HepG2 (cell line): ENCODE measurements at regions not wholly inside any gene's neighbourhood (a gene's known extent, or its start where the extent isn't known, plus 50 kb on each side); places are given as distances from the start of the nearest gene placed in this dataset.

Source experiments
- ATAC-seq: fragments of 200-7000 bp; cut with Tn5 transposase; 3 replicates; pipeline ENCODE4 v1.9.1; 2020; ENCODE audit warnings: mild to moderate bottlenecking, moderate library complexity
- BruUV-seq: library from RNA; stranded (reverse); fragments of 400-500 nt; replicated peaks from 2 replicates; lab custom pipeline; 2021; lab: Mats Ljungman, UMichigan
- CTCF ChIA-PET: fragments of 300-600 bp; formaldehyde crosslinking; extraction: SDS; loops from one replicate; lab custom pipeline; 2021; ENCODE audit warnings: low total read pairs, inconsistent platforms, low intra/inter-chr PET ratio; lab: Yijun Ruan, JAX
- POLR2A ChIA-PET: fragments of 350-600 bp; sonication (Branson Sonifier 250); formaldehyde crosslinking; loops from one replicate; lab custom pipeline; 2020; ENCODE audit warnings: antibody characterized with exemption, inconsistent platforms; lab: Yijun Ruan, JAX
- DNase-seq: peaks from one replicate; pipeline ENCODE4 v3.0.0-alpha.2; 2015; ENCODE audit warnings: low spot score
- FAIRE-seq: peaks from 3 replicates; lab custom pipeline; 2011; peaks lifted over from hg19 to GRCh38; lab: Jason Lieb, UNC
- H2AFZ ChIP-seq: one replicate; pipeline ENCODE4 v1.6.1; 2011; ENCODE audit warnings: low read length, inconsistent platforms
- H3K27ac ChIP-seq: fragments of 300-600 bp; 3 replicates; pipeline ENCODE4 v1.8.0; 2011; ENCODE audit warnings: mixed run types, mild to moderate bottlenecking, mixed read lengths, low read length, inconsistent platforms; ENCODE audit not compliant: insufficient read depth; ENCODE audit errors: extremely low read length
- H3K27me3 ChIP-seq, 2 experiments: fragments of 200-600 bp in 1 of 2; 2 replicates in 1 of 2; 3 replicates in 1 of 2; pipeline versions ENCODE4 v1.6.0 to v1.8.0; 2011; ENCODE audit warnings: low read length in 2 of 2, mild to moderate bottlenecking in 2 of 2, moderate library complexity in 2 of 2, inconsistent platforms in 1 of 2; ENCODE audit not compliant: insufficient read depth in 2 of 2, control insufficient read depth in 1 of 2
- H3K36me3 ChIP-seq, 2 experiments: fragments of 200-600 bp in 1 of 2; replicated peaks in 1 of 2; 2 replicates in 1 of 2; 3 replicates in 1 of 2; pipeline versions ENCODE4 v1.5.1 to v1.8.0; 2011; ENCODE audit warnings: low read length in 2 of 2, inconsistent platforms in 1 of 2; ENCODE audit not compliant: insufficient read depth in 2 of 2, control insufficient read depth in 1 of 2
- H3K4me1 ChIP-seq: 2 replicates; pipeline ENCODE4 v1.5.1; 2012; ENCODE audit warnings: low read length, inconsistent platforms; ENCODE audit not compliant: insufficient read depth
- H3K4me2 ChIP-seq: 2 replicates; pipeline ENCODE4 v1.6.0; 2011; ENCODE audit warnings: low read depth, low read length, inconsistent platforms
- H3K4me3 ChIP-seq, 3 experiments: fragments of 200-600 bp in 1 of 3; sonication (generic), shearing (Covaris generic) in 1 of 3; replicated peaks in 1 of 3; 2 replicates each; pipeline ENCODE4 v1.5.1; 2011 to 2016; ENCODE audit warnings: low read length in 3 of 3, inconsistent platforms in 2 of 3, low read depth in 2 of 3, mild to moderate bottlenecking in 2 of 3, control low read depth in 1 of 3, mixed read lengths in 1 of 3; ENCODE audit not compliant: insufficient read depth in 1 of 3
- H3K79me2 ChIP-seq: one replicate; pipeline ENCODE4 v1.6.1; 2011; ENCODE audit warnings: low read length, inconsistent platforms; ENCODE audit not compliant: insufficient read depth
- H3K9ac ChIP-seq: 2 replicates; pipeline ENCODE4 v1.6.0; 2011; ENCODE audit warnings: mild to moderate bottlenecking, low read depth, low read length, inconsistent platforms; ENCODE audit not compliant: insufficient read depth
- H3K9me3 ChIP-seq: 2 replicates; pipeline ENCODE4 v1.5.1; 2012; ENCODE audit warnings: mild to moderate bottlenecking, low read length
- H4K20me1 ChIP-seq: 2 replicates; pipeline ENCODE4 v1.6.0; 2011; ENCODE audit warnings: inconsistent platforms, mild to moderate bottlenecking, low read length, moderate library complexity; ENCODE audit not compliant: insufficient read depth
- ATAD3A ChIP-seq: sonication (generic); formaldehyde crosslinking; IDR thresholded peaks from 2 replicates; pipeline ENCODE4 v1.4.0; 2020; ENCODE audit warnings: missing genetic modification reagents
- KAT8 ChIP-seq: IDR thresholded peaks from 2 replicates; pipeline ENCODE4 v1.6.1; 2016; ENCODE audit warnings: missing genetic modification reagents, missing compliant biosample characterization
- NRL ChIP-seq: sonication (generic); formaldehyde crosslinking; IDR thresholded peaks from 2 replicates; pipeline ENCODE4 v1.5.0; 2020; ENCODE audit warnings: missing genetic modification reagents, mild to moderate bottlenecking, moderate library complexity, borderline replicate concordance
- SMARCE1 ChIP-seq: fragments of 450-650 bp; IDR thresholded peaks from 2 replicates; pipeline ENCODE4 v1.6.1; 2017; ENCODE audit warnings: borderline replicate concordance
- TMF1 ChIP-seq: sonication (generic); formaldehyde crosslinking; IDR thresholded peaks from 2 replicates; pipeline ENCODE4 v1.8.1; 2022; ENCODE audit warnings: low read depth, missing genetic modification reagents
- ZNF557 ChIP-seq: sonication (generic); formaldehyde crosslinking; IDR thresholded peaks from 2 replicates; pipeline ENCODE4 v1.4.0; 2020; ENCODE audit warnings: missing genetic modification reagents
- ZNF747 ChIP-seq: sonication (generic); formaldehyde crosslinking; IDR thresholded peaks from 2 replicates; pipeline ENCODE4 v1.8.1; 2023; ENCODE audit warnings: missing genetic modification reagents, mild to moderate bottlenecking, borderline replicate concordance
- ZNF777 ChIP-seq: sonication (generic); formaldehyde crosslinking; IDR thresholded peaks from 2 replicates; pipeline ENCODE4 v1.4.0; 2020; ENCODE audit warnings: missing genetic modification reagents
- WGBS: methylation state at CpG from one replicate; pipeline ENCODE4 v1.1.6; 2017; ENCODE audit warnings: low lambda C conversion rate; 5-methylcytosine and 5-hydroxymethylcytosine counted together
- in situ Hi-C: cut with HindIII; loops from 2 replicates; pipeline ENCODE4 v1.10.0; 2017; ENCODE audit warnings: low pct_unique_long_range_greater_than_20kb; ENCODE audit not compliant: extremely low pct_ligation_motif_present
- intact Hi-C: fragments of 100-400 bp; cut with micrococcal nuclease; formaldehyde crosslinking; loops from one replicate; pipeline ENCODE4 v1.10.0; 2022; ENCODE audit not compliant: unreplicated experiment
- TF ChIP-seq, protein P1 (sequence below): sonication (generic); formaldehyde crosslinking; IDR thresholded peaks from 2 replicates; pipeline ENCODE4 v1.4.0; 2020; ENCODE audit warnings: missing genetic modification reagents
- TF ChIP-seq, protein P2 (sequence below): IDR thresholded peaks from 2 replicates; pipeline ENCODE4 v1.6.1; 2016; ENCODE audit warnings: low read depth
- TF ChIP-seq, protein P3 (sequence below): sonication (generic); formaldehyde crosslinking; IDR thresholded peaks from 2 replicates; pipeline ENCODE4 v1.4.0; 2020; ENCODE audit warnings: missing genetic modification reagents, borderline replicate concordance

DNA sequence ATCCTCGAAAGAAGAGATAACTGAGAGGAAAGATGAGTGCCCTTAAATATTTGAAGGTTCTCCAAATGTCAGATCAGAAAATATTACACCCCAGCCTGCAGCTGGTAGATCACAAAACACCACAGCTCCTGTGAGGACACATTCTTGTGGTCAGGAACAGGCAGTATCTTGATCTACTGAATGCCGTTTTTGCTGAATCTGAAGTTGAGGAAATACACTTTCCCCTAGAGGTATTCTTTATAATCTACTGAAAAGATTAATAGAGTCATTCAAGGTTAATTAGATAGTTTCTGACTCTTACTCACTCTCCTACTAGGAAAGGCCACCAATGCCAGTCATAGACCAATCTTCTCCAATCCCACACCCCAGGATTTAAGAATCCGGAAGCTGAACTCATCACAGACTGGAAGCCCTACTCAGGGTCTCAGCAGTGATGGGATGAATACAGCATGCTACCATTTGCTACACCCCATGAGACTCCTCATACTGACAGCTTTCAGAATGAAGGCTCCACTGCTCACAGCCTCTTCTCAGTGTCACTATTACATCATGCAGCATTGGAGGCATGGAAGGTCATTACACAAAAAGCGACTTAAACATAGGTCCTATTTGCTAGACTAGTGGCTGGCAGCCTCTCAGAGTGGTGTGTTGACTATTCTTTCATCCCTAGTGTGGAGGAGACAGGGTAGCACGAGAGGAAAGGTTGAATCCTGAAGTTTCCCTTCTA is 143.9 kb upstream of the SLC1A3 start:
- in situ Hi-C loops: no loop called here
- no peaks in the 10 kb centered on the region for H3K9me3 ChIP-seq
- CTCF ChIA-PET: no interaction called here
- TF ChIP-seq, protein P1, sequence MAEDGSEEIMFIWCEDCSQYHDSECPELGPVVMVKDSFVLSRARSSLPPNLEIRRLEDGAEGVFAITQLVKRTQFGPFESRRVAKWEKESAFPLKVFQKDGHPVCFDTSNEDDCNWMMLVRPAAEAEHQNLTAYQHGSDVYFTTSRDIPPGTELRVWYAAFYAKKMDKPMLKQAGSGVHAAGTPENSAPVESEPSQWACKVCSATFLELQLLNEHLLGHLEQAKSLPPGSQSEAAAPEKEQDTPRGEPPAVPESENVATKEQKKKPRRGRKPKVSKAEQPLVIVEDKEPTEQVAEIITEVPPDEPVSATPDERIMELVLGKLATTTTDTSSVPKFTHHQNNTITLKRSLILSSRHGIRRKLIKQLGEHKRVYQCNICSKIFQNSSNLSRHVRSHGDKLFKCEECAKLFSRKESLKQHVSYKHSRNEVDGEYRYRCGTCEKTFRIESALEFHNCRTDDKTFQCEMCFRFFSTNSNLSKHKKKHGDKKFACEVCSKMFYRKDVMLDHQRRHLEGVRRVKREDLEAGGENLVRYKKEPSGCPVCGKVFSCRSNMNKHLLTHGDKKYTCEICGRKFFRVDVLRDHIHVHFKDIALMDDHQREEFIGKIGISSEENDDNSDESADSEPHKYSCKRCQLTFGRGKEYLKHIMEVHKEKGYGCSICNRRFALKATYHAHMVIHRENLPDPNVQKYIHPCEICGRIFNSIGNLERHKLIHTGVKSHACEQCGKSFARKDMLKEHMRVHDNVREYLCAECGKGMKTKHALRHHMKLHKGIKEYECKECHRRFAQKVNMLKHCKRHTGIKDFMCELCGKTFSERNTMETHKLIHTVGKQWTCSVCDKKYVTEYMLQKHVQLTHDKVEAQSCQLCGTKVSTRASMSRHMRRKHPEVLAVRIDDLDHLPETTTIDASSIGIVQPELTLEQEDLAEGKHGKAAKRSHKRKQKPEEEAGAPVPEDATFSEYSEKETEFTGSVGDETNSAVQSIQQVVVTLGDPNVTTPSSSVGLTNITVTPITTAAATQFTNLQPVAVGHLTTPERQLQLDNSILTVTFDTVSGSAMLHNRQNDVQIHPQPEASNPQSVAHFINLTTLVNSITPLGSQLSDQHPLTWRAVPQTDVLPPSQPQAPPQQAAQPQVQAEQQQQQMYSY (CRISPR knock-in tag): no peak
- TF ChIP-seq SMARCE1 (no peak), NRL (no peak), KAT8 (CRISPR knock-in tag) (no peak), ZNF557 (CRISPR knock-in tag) (no peak), TMF1 (CRISPR knock-in tag) (no peak), ZNF747 (CRISPR knock-in tag) (no peak), ZNF777 (CRISPR knock-in tag) (no peak), ATAD3A (CRISPR knock-in tag) (no peak)
- TF ChIP-seq, protein P2, sequence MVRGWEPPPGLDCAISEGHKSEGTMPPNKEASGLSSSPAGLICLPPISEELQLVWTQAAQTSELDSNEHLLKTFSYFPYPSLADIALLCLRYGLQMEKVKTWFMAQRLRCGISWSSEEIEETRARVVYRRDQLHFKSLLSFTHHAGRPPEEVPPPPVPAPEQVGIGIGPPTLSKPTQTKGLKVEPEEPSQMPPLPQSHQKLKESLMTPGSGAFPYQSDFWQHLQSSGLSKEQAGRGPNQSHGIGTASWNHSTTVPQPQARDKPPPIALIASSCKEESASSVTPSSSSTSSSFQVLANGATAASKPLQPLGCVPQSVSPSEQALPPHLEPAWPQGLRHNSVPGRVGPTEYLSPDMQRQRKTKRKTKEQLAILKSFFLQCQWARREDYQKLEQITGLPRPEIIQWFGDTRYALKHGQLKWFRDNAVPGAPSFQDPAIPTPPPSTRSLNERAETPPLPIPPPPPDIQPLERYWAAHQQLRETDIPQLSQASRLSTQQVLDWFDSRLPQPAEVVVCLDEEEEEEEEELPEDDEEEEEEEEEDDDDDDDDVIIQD (CRISPR knock-in tag): no peak
- TF ChIP-seq, protein P3, sequence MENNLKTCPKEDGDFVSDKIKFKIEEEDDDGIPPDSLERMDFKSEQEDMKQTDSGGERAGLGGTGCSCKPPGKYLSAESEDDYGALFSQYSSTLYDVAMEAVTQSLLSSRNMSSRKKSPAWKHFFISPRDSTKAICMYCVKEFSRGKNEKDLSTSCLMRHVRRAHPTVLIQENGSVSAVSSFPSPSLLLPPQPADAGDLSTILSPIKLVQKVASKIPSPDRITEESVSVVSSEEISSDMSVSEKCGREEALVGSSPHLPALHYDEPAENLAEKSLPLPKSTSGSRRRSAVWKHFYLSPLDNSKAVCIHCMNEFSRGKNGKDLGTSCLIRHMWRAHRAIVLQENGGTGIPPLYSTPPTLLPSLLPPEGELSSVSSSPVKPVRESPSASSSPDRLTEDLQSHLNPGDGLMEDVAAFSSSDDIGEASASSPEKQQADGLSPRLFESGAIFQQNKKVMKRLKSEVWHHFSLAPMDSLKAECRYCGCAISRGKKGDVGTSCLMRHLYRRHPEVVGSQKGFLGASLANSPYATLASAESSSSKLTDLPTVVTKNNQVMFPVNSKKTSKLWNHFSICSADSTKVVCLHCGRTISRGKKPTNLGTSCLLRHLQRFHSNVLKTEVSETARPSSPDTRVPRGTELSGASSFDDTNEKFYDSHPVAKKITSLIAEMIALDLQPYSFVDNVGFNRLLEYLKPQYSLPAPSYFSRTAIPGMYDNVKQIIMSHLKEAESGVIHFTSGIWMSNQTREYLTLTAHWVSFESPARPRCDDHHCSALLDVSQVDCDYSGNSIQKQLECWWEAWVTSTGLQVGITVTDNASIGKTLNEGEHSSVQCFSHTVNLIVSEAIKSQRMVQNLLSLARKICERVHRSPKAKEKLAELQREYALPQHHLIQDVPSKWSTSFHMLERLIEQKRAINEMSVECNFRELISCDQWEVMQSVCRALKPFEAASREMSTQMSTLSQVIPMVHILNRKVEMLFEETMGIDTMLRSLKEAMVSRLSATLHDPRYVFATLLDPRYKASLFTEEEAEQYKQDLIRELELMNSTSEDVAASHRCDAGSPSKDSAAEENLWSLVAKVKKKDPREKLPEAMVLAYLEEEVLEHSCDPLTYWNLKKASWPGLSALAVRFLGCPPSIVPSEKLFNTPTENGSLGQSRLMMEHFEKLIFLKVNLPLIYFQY (CRISPR knock-in tag): no peak

More for the DNA sequence above, 143.9 kb upstream of the SLC1A3 start:
- Histone ChIP-seq H3K4me3 (no peak overlapping the region), H2AFZ (no peak overlapping the region), H3K9ac (no peak overlapping the region), H3K27ac (no peak overlapping the region), H4K20me1 (no peaks in the 10 kb centered on the region), H3K4me1 (no peaks in the 10 kb centered on the region), H3K79me2 (no peaks in the 10 kb centered on the region), H3K4me2 (no peak overlapping the region), H3K27me3 (no peaks in the 10 kb centered on the region), H3K36me3 (no peaks in the 10 kb centered on the region)
- no peak for DNase-seq
- BruUV-seq: no TSS peak
- intact Hi-C loops: no loop called here
- no peak for ATAC-seq
- POLR2A ChIA-PET: no interaction called here
- FAIRE-seq: no peak
- WGBS: 19% methylated on average over 5 of the region's 5 CpGs
